Liver (tissue), 3 donors: ENCODE measurements at regions not wholly inside any gene's neighbourhood (a gene's known extent, or its start where the extent isn't known, plus 50 kb on each side); places are given as distances from the start of the nearest gene placed in this dataset.
A peak's percentile ranks its signal among the peaks of the same experiment; 100 is the strongest.

Experiments
- ATF3 ChIP-seq: IDR thresholded peaks from 2 replicates; pipeline ENCODE4 v1.6.1; 2016; ENCODE audit warnings: antibody characterized with exemption
- EGR1 ChIP-seq, 2 donors: IDR thresholded peaks; 2 replicates each; pipeline ENCODE4 v1.6.1; 2016 to 2018; ENCODE audit warnings: antibody characterized with exemption in 2 of 2, low read depth in 2 of 2
- FOXA2 ChIP-seq: IDR thresholded peaks from 2 replicates; pipeline ENCODE4 v1.6.1; 2016; ENCODE audit warnings: antibody characterized with exemption
- GABPA ChIP-seq, 2 donors: IDR thresholded peaks in 1 of 2; conservative IDR thresholded peaks in 1 of 2; 2 replicates each; pipeline ENCODE4 v1.6.1; 2016; ENCODE audit warnings: antibody characterized with exemption in 2 of 2, mild to moderate bottlenecking in 1 of 2, moderate library complexity in 1 of 2
- JUND ChIP-seq, 2 donors: IDR thresholded peaks; 2 replicates each; pipeline ENCODE4 v1.6.1; 2016; ENCODE audit warnings: antibody characterized with exemption in 2 of 2
- MAX ChIP-seq: IDR thresholded peaks from 2 replicates; pipeline ENCODE4 v1.6.1; 2016; ENCODE audit warnings: antibody characterized with exemption
- NR2F2 ChIP-seq: IDR thresholded peaks from 2 replicates; pipeline ENCODE4 v1.6.1; 2016; ENCODE audit warnings: antibody characterized with exemption
- RAD21 ChIP-seq, 2 donors: IDR thresholded peaks; 2 replicates each; pipeline ENCODE4 v1.6.1; 2016; ENCODE audit warnings: antibody characterized with exemption in 2 of 2, mild to moderate bottlenecking in 2 of 2
- REST ChIP-seq: IDR thresholded peaks from 2 replicates; pipeline ENCODE4 v1.6.1; 2016; ENCODE audit warnings: antibody characterized with exemption, mild to moderate bottlenecking
- TAF1 ChIP-seq: conservative IDR thresholded peaks from 2 replicates; pipeline ENCODE4 v1.6.1; 2016; ENCODE audit warnings: antibody characterized with exemption, mild to moderate bottlenecking
- YY1 ChIP-seq: IDR thresholded peaks from 2 replicates; pipeline ENCODE4 v1.6.1; 2016; ENCODE audit warnings: antibody characterized with exemption, mild to moderate bottlenecking
- TF ChIP-seq, protein P1 (sequence below): fragments of 150-350 bp; IDR thresholded peaks from 2 replicates; pipeline ENCODE4 v1.5.1; 2017; ENCODE audit warnings: improper control_type of control experiment, low read depth, low read length; ENCODE audit not compliant: missing input control
- TF ChIP-seq, protein P2 (sequence below): IDR thresholded peaks from 2 replicates; pipeline ENCODE4 v1.6.1; 2016; ENCODE audit warnings: antibody characterized with exemption
- donor health status: healthy.
- donor health status: healthy.

GRCh38 chr3:5791558-5791957, 604.1 kb downstream of the EDEM1 start:
- TF ChIP-seq REST (no peak), MAX (no peak), JUND (IDR thresholded peaks at IDR 0.05) (peak in 1 of 2 donors; percentile 78), NR2F2 (no peak), RAD21 (IDR thresholded peaks at IDR 0.05) (no peak), ATF3 (no peak), GABPA (IDR thresholded peaks at IDR 0.05 in 1 of 2, conservative IDR thresholded peaks at IDR 0.05 in 1 of 2) (no peak), YY1 (no peak), TAF1 (no peak), FOXA2 (peak; percentile 9), EGR1 (IDR thresholded peaks at IDR 0.05; ENCODE audit: low read depth in 2 of 2) (peak in 1 of 2 donors; percentile 26)
- TF ChIP-seq, protein P1, sequence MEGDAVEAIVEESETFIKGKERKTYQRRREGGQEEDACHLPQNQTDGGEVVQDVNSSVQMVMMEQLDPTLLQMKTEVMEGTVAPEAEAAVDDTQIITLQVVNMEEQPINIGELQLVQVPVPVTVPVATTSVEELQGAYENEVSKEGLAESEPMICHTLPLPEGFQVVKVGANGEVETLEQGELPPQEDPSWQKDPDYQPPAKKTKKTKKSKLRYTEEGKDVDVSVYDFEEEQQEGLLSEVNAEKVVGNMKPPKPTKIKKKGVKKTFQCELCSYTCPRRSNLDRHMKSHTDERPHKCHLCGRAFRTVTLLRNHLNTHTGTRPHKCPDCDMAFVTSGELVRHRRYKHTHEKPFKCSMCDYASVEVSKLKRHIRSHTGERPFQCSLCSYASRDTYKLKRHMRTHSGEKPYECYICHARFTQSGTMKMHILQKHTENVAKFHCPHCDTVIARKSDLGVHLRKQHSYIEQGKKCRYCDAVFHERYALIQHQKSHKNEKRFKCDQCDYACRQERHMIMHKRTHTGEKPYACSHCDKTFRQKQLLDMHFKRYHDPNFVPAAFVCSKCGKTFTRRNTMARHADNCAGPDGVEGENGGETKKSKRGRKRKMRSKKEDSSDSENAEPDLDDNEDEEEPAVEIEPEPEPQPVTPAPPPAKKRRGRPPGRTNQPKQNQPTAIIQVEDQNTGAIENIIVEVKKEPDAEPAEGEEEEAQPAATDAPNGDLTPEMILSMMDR: no peak
- TF ChIP-seq, protein P2, sequence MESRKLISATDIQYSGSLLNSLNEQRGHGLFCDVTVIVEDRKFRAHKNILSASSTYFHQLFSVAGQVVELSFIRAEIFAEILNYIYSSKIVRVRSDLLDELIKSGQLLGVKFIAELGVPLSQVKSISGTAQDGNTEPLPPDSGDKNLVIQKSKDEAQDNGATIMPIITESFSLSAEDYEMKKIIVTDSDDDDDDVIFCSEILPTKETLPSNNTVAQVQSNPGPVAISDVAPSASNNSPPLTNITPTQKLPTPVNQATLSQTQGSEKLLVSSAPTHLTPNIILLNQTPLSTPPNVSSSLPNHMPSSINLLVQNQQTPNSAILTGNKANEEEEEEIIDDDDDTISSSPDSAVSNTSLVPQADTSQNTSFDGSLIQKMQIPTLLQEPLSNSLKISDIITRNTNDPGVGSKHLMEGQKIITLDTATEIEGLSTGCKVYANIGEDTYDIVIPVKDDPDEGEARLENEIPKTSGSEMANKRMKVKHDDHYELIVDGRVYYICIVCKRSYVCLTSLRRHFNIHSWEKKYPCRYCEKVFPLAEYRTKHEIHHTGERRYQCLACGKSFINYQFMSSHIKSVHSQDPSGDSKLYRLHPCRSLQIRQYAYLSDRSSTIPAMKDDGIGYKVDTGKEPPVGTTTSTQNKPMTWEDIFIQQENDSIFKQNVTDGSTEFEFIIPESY: no peak
